A549 (cell line): ENCODE measurements at regions not wholly inside any gene's neighbourhood (a gene's known extent, or its start where the extent isn't known, plus 50 kb on each side); places are given as distances from the start of the nearest gene placed in this dataset.

ENCODE experiments used
- ATAC-seq, 2 experiments: fragments of 200-7000 bp in 1 of 2; fragments of >200 bp in 1 of 2; cut with Nextera tagmentation in 1 of 2; cut with Tn5 transposase in 1 of 2; 3 replicates each; pipeline versions ENCODE4 v1.8.0 to v1.9.1; 2018 to 2020; ENCODE audit warnings: mild to moderate bottlenecking in 1 of 2, moderate library complexity in 1 of 2
- CTCF ChIA-PET: fragments of 300-600 bp; sonication (Branson Sonifier 250); formaldehyde crosslinking; extraction: SDS; loops from one replicate; lab custom pipeline; 2021; ENCODE audit warnings: antibody characterized with exemption, inconsistent platforms; lab: Yijun Ruan, JAX
- POLR2A ChIA-PET: fragments of 350-600 bp; formaldehyde crosslinking; extraction: SDS; loops from one replicate; lab custom pipeline; 2021; ENCODE audit warnings: antibody characterized with exemption, inconsistent platforms; lab: Yijun Ruan, JAX
- DNase-seq, 2 experiments: peaks; one replicate each; pipeline versions ENCODE4 v3.0.0 to v3.0.0-alpha.2; 2011 to 2016; ENCODE audit warnings: low read depth in 1 of 2, low spot score in 1 of 2
- FAIRE-seq: peaks from 2 replicates; lab custom pipeline; 2011; peaks lifted over from hg19 to GRCh38; lab: Jason Lieb, UNC
- H3K27ac ChIP-seq, 2 experiments: fragments of >200 bp; sonication (Bioruptor Twin); formaldehyde crosslinking; 3 replicates each; pipeline ENCODE4 v1.5.1; 2016 to 2017
- H3K4me1 ChIP-seq: fragments of >200 bp; sonication (Bioruptor Twin); formaldehyde crosslinking; 3 replicates; pipeline ENCODE4 v1.6.1; 2016
- H3K4me2 ChIP-seq: fragments of >200 bp; sonication (Bioruptor Twin); formaldehyde crosslinking; 3 replicates; pipeline ENCODE4 v1.6.1; 2016
- H3K4me3 ChIP-seq: fragments of >200 bp; sonication (Bioruptor Twin); formaldehyde crosslinking; 3 replicates; pipeline ENCODE4 v1.5.1; 2016
- H3K9me3 ChIP-seq: fragments of >200 bp; sonication (Bioruptor Twin); formaldehyde crosslinking; 3 replicates; pipeline ENCODE4 v1.6.1; 2016
- BHLHE40 ChIP-seq: IDR thresholded peaks from 2 replicates; pipeline ENCODE4 v1.6.1; 2012; ENCODE audit warnings: low read depth, low read length, inconsistent platforms
- CBX8 ChIP-seq: fragments of 200-600 bp; sonication (generic); IDR thresholded peaks from 2 replicates; pipeline ENCODE4 v1.6.1; 2016
- EHF ChIP-seq: fragments of 250-450 bp; sonication (Bioruptor Pico); IDR thresholded peaks from 2 replicates; pipeline ENCODE4 v1.5.0; 2020; ENCODE audit warnings: mild to moderate bottlenecking
- EP300 ChIP-seq, 2 experiments: fragments of >200 bp; sonication (Bioruptor Twin); formaldehyde crosslinking; IDR thresholded peaks; 2 replicates in 1 of 2; 3 replicates in 1 of 2; pipeline ENCODE4 v1.6.1; 2016 to 2017
- HDAC2 ChIP-seq: fragments of 200-600 bp; sonication (generic); IDR thresholded peaks from 2 replicates; pipeline ENCODE4 v1.6.1; 2016
- HOXA7 ChIP-seq: fragments of 250-450 bp; sonication (Bioruptor Pico); IDR thresholded peaks from 2 replicates; pipeline ENCODE4 v1.5.0; 2020; ENCODE audit warnings: mild to moderate bottlenecking, moderate library complexity
- HOXB13 ChIP-seq: fragments of 250-450 bp; sonication (Bioruptor Pico); IDR thresholded peaks from 2 replicates; pipeline ENCODE4 v1.5.0; 2020; ENCODE audit warnings: low read depth, mild to moderate bottlenecking, moderate library complexity
- KDM5A ChIP-seq: fragments of 200-600 bp; sonication (generic); IDR thresholded peaks from 2 replicates; pipeline ENCODE4 v1.6.1; 2016; ENCODE audit warnings: antibody characterized with exemption, mild to moderate bottlenecking
- NPAS2 ChIP-seq: fragments of 250-450 bp; sonication (Bioruptor Pico); IDR thresholded peaks from 2 replicates; pipeline ENCODE4 v1.8.0; 2022; ENCODE audit warnings: mild to moderate bottlenecking, moderate library complexity, borderline replicate concordance
- PHF8 ChIP-seq: fragments of 200-600 bp; sonication (generic); IDR thresholded peaks from 2 replicates; pipeline ENCODE4 v1.6.1; 2016; ENCODE audit warnings: low read depth, mild to moderate bottlenecking, antibody characterized with exemption, moderate library complexity, borderline replicate concordance
- SMC3 ChIP-seq: fragments of >200 bp; sonication (Bioruptor Twin); formaldehyde crosslinking; IDR thresholded peaks from 3 replicates; pipeline ENCODE4 v1.6.1; 2018; ENCODE audit warnings: inconsistent platforms
- SREBF2 ChIP-seq: fragments of 450-650 bp; IDR thresholded peaks from 2 replicates; pipeline ENCODE4 v1.6.1; 2014; ENCODE audit warnings: mild to moderate bottlenecking, moderate library complexity
- ZC3H11A ChIP-seq: fragments of 450-650 bp; IDR thresholded peaks from 2 replicates; pipeline ENCODE4 v1.6.1; 2014; ENCODE audit warnings: antibody characterized with exemption, mild to moderate bottlenecking
- ZFP36 ChIP-seq: fragments of 450-650 bp; IDR thresholded peaks from 2 replicates; pipeline ENCODE4 v1.6.1; 2014; ENCODE audit warnings: borderline replicate concordance; ENCODE audit not compliant: partially characterized antibody
- ZNF302 ChIP-seq: fragments of 250-450 bp; sonication (Bioruptor Pico); IDR thresholded peaks from 2 replicates; pipeline ENCODE4 v1.9.0; 2021; ENCODE audit warnings: inconsistent platforms, mild to moderate bottlenecking, moderate library complexity
- TF ChIP-seq, protein P1 (sequence below): IDR thresholded peaks from 2 replicates; pipeline ENCODE4 v1.6.1; 2012
- TF ChIP-seq, protein P2 (sequence below): fragments of >200 bp; sonication (Bioruptor Twin); formaldehyde crosslinking; IDR thresholded peaks from 2 replicates; pipeline ENCODE4 v1.6.1; 2016
- TF ChIP-seq, protein P3 (sequence below): fragments of 250-450 bp; sonication (Bioruptor Pico); IDR thresholded peaks from 2 replicates; pipeline ENCODE4 v1.5.0; 2020; ENCODE audit warnings: low read depth, mild to moderate bottlenecking, moderate library complexity
- TF ChIP-seq, protein P4 (sequence below): IDR thresholded peaks from 2 replicates; pipeline ENCODE4 v1.6.1; 2012; ENCODE audit warnings: low read depth, borderline replicate concordance
- TF ChIP-seq, protein P5 (sequence below): fragments of 200-600 bp; sonication (generic); IDR thresholded peaks from 2 replicates; pipeline ENCODE4 v1.6.1; 2016; ENCODE audit warnings: antibody characterized with exemption, mild to moderate bottlenecking, moderate library complexity

DNA sequence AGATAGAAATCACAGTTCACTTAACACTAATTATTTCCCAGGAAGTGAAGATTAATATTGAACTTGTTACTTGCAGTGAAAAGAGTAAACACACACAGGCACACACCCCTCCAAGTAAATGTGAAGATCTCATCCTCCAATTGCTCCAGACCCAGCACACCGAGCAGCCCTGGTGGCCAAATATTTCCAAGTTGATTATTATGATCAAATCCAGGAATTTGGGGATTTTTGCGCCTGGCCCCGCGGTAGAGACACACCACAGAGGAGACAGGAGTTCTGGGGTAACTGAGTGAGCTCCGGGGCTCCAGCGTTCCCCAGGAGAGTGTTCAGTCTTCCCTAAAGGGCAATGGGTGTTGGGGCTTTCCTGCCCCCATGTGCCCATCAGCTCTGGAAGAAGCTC lies 431.5 kb downstream of the BCL11B start (continued):
- TF ChIP-seq BHLHE40 (no peak), HOXA7 (CRISPR knock-in tag) (no peak), SMC3 (no peak), NPAS2 (CRISPR knock-in tag) (no peak)
- TF ChIP-seq, protein P1, sequence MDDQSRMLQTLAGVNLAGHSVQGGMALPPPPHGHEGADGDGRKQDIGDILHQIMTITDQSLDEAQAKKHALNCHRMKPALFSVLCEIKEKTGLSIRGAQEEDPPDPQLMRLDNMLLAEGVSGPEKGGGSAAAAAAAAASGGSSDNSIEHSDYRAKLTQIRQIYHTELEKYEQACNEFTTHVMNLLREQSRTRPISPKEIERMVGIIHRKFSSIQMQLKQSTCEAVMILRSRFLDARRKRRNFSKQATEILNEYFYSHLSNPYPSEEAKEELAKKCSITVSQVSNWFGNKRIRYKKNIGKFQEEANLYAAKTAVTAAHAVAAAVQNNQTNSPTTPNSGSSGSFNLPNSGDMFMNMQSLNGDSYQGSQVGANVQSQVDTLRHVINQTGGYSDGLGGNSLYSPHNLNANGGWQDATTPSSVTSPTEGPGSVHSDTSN, result no peak
- TF ChIP-seq, protein P2, sequence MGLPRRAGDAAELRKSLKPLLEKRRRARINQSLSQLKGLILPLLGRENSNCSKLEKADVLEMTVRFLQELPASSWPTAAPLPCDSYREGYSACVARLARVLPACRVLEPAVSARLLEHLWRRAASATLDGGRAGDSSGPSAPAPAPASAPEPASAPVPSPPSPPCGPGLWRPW, result no peak

DNA sequence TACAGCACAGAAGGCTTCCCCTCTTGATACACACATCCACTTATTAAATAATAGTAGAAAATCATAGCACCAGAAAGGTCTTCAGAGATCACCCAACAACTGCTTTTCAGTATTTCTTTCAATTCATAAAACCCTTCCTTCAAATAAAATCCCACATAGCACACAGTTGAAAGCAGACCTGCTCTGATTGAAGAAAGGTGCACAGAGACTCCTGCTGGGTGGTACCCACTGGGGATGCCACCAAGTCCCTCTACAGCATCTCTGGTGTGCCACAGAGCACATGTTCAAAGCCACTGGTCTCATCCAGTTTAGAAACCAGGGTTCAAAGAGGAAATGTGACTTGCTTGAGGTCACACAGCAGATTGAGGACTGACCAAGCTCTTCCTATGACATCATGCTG lies 427.5 kb downstream of the BCL11B start:
- FAIRE-seq, result no peak
- H3K4me1 ChIP-seq, result no peaks in the 10 kb centered on the region
- ChIA-PET POLR2A (no interaction called here), CTCF (no interaction called here)
- H3K27ac ChIP-seq, result no peak overlapping the region
- H3K4me3 ChIP-seq, result no peak overlapping the region
- ATAC-seq, result no peak
- peaks cover 5% of the 10 kb centered on the region; the same call in 1 of the 3 replicates for H3K9me3 ChIP-seq
- H3K4me2 ChIP-seq, result no peak overlapping the region
- no peak for DNase-seq
- TF ChIP-seq, protein P1, result no peak
- TF ChIP-seq HOXA7 (CRISPR knock-in tag), result no peak
- TF ChIP-seq SREBF2, result no peak
- TF ChIP-seq, protein P2, result no peak
- TF ChIP-seq, protein P3, sequence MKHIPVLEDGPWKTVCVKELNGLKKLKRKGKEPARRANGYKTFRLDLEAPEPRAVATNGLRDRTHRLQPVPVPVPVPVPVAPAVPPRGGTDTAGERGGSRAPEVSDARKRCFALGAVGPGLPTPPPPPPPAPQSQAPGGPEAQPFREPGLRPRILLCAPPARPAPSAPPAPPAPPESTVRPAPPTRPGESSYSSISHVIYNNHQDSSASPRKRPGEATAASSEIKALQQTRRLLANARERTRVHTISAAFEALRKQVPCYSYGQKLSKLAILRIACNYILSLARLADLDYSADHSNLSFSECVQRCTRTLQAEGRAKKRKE, result no peak
- TF ChIP-seq, protein P4, sequence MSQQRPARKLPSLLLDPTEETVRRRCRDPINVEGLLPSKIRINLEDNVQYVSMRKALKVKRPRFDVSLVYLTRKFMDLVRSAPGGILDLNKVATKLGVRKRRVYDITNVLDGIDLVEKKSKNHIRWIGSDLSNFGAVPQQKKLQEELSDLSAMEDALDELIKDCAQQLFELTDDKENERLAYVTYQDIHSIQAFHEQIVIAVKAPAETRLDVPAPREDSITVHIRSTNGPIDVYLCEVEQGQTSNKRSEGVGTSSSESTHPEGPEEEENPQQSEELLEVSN, result no peak
- no peak for TF ChIP-seq NPAS2 (CRISPR knock-in tag)
- TF ChIP-seq EP300 (IDR thresholded peaks at IDR 0.05), result no peak
- TF ChIP-seq, protein P5, sequence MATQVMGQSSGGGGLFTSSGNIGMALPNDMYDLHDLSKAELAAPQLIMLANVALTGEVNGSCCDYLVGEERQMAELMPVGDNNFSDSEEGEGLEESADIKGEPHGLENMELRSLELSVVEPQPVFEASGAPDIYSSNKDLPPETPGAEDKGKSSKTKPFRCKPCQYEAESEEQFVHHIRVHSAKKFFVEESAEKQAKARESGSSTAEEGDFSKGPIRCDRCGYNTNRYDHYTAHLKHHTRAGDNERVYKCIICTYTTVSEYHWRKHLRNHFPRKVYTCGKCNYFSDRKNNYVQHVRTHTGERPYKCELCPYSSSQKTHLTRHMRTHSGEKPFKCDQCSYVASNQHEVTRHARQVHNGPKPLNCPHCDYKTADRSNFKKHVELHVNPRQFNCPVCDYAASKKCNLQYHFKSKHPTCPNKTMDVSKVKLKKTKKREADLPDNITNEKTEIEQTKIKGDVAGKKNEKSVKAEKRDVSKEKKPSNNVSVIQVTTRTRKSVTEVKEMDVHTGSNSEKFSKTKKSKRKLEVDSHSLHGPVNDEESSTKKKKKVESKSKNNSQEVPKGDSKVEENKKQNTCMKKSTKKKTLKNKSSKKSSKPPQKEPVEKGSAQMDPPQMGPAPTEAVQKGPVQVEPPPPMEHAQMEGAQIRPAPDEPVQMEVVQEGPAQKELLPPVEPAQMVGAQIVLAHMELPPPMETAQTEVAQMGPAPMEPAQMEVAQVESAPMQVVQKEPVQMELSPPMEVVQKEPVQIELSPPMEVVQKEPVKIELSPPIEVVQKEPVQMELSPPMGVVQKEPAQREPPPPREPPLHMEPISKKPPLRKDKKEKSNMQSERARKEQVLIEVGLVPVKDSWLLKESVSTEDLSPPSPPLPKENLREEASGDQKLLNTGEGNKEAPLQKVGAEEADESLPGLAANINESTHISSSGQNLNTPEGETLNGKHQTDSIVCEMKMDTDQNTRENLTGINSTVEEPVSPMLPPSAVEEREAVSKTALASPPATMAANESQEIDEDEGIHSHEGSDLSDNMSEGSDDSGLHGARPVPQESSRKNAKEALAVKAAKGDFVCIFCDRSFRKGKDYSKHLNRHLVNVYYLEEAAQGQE, result no peak
- TF ChIP-seq CBX8, result no peak
- no peak for TF ChIP-seq EHF (CRISPR knock-in tag)
- TF ChIP-seq HDAC2, result no peak
- no peak for TF ChIP-seq ZC3H11A
- TF ChIP-seq ZNF302 (CRISPR knock-in tag), result no peak
- TF ChIP-seq PHF8, result no peak
- no peak for TF ChIP-seq HOXB13 (CRISPR knock-in tag)
- TF ChIP-seq KDM5A, result no peak
- TF ChIP-seq ZFP36, result no peak
